ENCODE measurements at regions not wholly inside any gene's neighbourhood (a gene's known extent, or its start where the extent isn't known, plus 50 kb on each side); places are given as distances from the start of the nearest gene placed in this dataset.

DNA sequence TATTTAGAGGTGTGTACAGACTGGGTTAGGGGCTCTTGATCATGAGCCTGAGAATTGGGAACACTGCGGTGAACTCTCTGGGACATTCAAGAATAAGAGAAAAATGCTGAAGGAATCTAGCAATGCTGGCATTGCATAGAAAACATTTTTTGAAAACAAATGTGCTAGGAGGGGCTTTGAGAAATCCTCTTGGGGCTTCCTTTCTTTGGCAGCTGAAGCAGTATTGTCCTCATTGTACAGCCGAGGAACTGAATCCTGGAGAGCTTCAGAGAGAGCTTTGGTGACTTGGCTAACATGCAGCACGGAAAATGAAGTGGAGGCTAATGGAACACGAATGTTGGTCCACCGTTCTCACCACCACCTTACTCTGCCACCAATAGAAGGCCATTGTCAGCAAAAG, 107.3 kb upstream of the EFEMP1 start (continued):
- TF ChIP-seq SCRT2 (tag by site-specific recombination; IDR thresholded peaks at IDR 0.05) (no peak), ZNF837 (tag by site-specific recombination; IDR thresholded peaks at IDR 0.05) (no peak), ZNF658 (tag by site-specific recombination; IDR thresholded peaks at IDR 0.05) (no peak), ZNF677 (tag by site-specific recombination; IDR thresholded peaks at IDR 0.05) (no peak)

DNA sequence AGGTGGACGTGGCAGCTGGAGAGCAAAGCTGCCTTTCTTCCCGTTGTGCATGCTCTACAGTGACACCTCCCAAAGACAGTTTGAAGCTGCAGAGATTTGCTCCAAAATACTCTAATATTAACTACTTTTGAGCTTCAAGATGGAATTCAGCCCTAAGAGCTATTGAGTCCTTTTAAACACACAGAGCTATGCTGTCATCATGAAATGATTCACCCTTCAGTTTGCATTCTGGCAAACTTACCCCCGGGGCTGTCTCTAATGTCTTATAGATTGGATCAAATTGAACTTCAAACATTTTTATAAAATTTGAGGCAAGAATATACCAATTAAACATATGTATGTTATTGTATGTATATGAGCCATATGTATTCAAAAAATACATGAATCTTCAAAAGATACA, 110.7 kb upstream of the EFEMP1 start:
- TF ChIP-seq ZNF561 (tag by site-specific recombination; IDR thresholded peaks at IDR 0.05; ENCODE audit: borderline replicate concordance) = no peak
- no peak for TF ChIP-seq ZNF660 (tag by site-specific recombination; IDR thresholded peaks at IDR 0.05)
- TF ChIP-seq ZIC2 (tag by site-specific recombination; IDR thresholded peaks at IDR 0.05) = no peak
- TF ChIP-seq ZNF157 (tag by site-specific recombination; IDR thresholded peaks at IDR 0.05) = no peak
- TF ChIP-seq ZNF626 (tag by site-specific recombination; IDR thresholded peaks at IDR 0.05) = no peak
- no peak for TF ChIP-seq ZNF501 (tag by site-specific recombination; IDR thresholded peaks at IDR 0.05)
- TF ChIP-seq, protein P1, sequence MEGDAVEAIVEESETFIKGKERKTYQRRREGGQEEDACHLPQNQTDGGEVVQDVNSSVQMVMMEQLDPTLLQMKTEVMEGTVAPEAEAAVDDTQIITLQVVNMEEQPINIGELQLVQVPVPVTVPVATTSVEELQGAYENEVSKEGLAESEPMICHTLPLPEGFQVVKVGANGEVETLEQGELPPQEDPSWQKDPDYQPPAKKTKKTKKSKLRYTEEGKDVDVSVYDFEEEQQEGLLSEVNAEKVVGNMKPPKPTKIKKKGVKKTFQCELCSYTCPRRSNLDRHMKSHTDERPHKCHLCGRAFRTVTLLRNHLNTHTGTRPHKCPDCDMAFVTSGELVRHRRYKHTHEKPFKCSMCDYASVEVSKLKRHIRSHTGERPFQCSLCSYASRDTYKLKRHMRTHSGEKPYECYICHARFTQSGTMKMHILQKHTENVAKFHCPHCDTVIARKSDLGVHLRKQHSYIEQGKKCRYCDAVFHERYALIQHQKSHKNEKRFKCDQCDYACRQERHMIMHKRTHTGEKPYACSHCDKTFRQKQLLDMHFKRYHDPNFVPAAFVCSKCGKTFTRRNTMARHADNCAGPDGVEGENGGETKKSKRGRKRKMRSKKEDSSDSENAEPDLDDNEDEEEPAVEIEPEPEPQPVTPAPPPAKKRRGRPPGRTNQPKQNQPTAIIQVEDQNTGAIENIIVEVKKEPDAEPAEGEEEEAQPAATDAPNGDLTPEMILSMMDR (tag by site-specific recombination; IDR thresholded peaks at IDR 0.05) = no peak
- no peak for TF ChIP-seq ZBTB17 (tag by site-specific recombination; IDR thresholded peaks at IDR 0.05)
- no peak for TF ChIP-seq FEZF1 (tag by site-specific recombination; IDR thresholded peaks at IDR 0.05)
- TF ChIP-seq ZNF654 (tag by site-specific recombination; IDR thresholded peaks at IDR 0.05; ENCODE audit: low read depth) = no peak
- no peak for TF ChIP-seq KLF10 (tag by site-specific recombination; IDR thresholded peaks at IDR 0.05)
- TF ChIP-seq ZNF76 (tag by site-specific recombination; IDR thresholded peaks at IDR 0.05; ENCODE audit: borderline replicate concordance, low read depth) = no peak
- TF ChIP-seq ZNF433 (tag by site-specific recombination; IDR thresholded peaks at IDR 0.05; ENCODE audit: low read depth) = no peak
- CTCF ChIA-PET = interaction anchor here (0.5 kb wide), 1 partner anchor 14 kb away, joined by 4 read pairs; no protein-coding TSS in a partner anchor
- POLR2A ChIA-PET = no interaction called here
- Histone ChIP-seq H3K4me1 (ENCODE audit: control insufficient read depth, insufficient read depth, low read length) (no peaks in the 10 kb centered on the region), H3K9me3 (ENCODE audit: control insufficient read depth, insufficient read depth, low read depth, low read length) (no peaks in the 10 kb centered on the region), H3K36me3 (ENCODE audit: control insufficient read depth in 2 of 2, insufficient read depth in 1 of 2, low read length in 2 of 2) (no peaks in the 10 kb centered on the region), H3K27ac (ENCODE audit: extremely low read depth, low read depth, low read length) (no peak overlapping the region), H3K4me3 (ENCODE audit: low read depth, low read length) (no peak overlapping the region)

DNA sequence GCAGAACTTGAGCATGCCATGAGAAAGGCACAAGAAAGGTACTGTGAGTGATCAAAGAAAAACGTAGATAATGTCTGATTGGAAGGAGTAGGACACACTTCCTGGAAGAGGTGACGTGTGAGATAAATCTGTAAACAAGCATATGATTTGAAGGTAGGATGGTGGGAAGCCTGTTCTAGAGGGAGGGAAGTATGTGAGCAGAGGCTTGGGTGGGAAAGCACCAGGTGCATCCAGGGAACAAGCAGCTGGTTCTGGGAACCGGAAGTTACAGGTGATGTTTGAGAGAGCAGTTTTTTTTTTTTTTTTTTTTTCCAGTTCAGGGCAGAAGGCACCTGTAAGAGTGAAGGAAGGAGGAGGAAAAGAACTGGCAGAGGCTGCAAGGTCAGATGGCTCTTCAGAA, 116.6 kb upstream of the EFEMP1 start:
- ChIA-PET CTCF (interaction anchor here (0.6 kb wide), 1 partner anchor 505 kb away, joined by 3 read pairs; no protein-coding TSS in a partner anchor), POLR2A (no interaction called here)
- no peaks in the 10 kb centered on the region for H3K4me1 ChIP-seq (ENCODE audit: control insufficient read depth, insufficient read depth, low read length)
- TF ChIP-seq ZBTB21 (tag by site-specific recombination; IDR thresholded peaks at IDR 0.05) (no peak), SP3 (tag by site-specific recombination; IDR thresholded peaks at IDR 0.05) (no peak)
- TF ChIP-seq, protein P2, sequence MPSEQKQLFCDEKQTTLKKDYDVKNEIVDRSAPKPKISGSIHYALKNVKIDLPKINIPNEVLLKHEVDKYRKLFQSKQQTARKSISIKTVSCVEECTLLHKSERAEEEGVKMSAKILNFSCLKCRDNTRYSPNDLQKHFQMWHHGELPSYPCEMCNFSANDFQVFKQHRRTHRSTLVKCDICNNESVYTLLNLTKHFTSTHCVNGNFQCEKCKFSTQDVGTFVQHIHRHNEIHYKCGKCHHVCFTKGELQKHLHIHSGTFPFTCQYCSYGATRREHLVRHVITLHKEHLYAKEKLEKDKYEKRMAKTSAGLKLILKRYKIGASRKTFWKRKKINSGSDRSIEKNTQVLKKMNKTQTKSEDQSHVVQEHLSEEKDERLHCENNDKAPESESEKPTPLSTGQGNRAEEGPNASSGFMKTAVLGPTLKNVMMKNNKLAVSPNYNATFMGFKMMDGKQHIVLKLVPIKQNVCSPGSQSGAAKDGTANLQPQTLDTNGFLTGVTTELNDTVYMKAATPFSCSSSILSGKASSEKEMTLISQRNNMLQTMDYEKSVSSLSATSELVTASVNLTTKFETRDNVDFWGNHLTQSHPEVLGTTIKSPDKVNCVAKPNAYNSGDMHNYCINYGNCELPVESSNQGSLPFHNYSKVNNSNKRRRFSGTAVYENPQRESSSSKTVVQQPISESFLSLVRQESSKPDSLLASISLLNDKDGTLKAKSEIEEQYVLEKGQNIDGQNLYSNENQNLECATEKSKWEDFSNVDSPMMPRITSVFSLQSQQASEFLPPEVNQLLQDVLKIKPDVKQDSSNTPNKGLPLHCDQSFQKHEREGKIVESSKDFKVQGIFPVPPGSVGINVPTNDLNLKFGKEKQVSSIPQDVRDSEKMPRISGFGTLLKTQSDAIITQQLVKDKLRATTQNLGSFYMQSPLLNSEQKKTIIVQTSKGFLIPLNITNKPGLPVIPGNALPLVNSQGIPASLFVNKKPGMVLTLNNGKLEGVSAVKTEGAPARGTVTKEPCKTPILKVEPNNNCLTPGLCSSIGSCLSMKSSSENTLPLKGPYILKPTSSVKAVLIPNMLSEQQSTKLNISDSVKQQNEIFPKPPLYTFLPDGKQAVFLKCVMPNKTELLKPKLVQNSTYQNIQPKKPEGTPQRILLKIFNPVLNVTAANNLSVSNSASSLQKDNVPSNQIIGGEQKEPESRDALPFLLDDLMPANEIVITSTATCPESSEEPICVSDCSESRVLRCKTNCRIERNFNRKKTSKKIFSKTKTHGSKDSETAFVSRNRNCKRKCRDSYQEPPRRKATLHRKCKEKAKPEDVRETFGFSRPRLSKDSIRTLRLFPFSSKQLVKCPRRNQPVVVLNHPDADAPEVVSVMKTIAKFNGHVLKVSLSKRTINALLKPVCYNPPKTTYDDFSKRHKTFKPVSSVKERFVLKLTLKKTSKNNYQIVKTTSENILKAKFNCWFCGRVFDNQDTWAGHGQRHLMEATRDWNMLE (tag by site-specific recombination; conservative IDR thresholded peaks at IDR 0.05; ENCODE audit: low read depth) = no peak
- TF ChIP-seq, protein P3, sequence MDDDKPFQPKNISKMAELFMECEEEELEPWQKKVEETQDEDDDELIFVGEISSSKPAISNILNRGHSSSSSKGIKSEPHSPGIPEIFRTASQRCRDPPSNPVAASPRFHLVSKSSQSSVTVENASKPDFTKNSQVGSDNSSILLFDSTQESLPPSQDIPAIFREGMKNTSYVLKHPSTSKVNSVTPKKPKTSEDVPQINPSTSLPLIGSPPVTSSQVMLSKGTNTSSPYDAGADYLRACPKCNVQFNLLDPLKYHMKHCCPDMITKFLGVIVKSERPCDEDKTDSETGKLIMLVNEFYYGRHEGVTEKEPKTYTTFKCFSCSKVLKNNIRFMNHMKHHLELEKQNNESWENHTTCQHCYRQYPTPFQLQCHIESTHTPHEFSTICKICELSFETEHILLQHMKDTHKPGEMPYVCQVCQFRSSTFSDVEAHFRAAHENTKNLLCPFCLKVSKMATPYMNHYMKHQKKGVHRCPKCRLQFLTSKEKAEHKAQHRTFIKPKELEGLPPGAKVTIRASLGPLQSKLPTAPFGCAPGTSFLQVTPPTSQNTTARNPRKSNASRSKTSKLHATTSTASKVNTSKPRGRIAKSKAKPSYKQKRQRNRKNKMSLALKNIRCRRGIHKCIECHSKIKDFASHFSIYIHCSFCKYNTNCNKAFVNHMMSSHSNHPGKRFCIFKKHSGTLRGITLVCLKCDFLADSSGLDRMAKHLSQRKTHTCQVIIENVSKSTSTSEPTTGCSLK (tag by site-specific recombination; IDR thresholded peaks at IDR 0.05) = no peak
- H3K36me3 ChIP-seq (ENCODE audit: control insufficient read depth in 2 of 2, insufficient read depth in 1 of 2, low read length in 2 of 2) = no peaks in the 10 kb centered on the region
- no peak overlapping the region for H3K27ac ChIP-seq (ENCODE audit: extremely low read depth, low read depth, low read length)
- no peaks in the 10 kb centered on the region for H3K9me3 ChIP-seq (ENCODE audit: control insufficient read depth, insufficient read depth, low read depth, low read length)
- no peak overlapping the region for H3K4me3 ChIP-seq (ENCODE audit: low read depth, low read length)
